Fibroblast of gingiva (primary cell): ENCODE measurements at regions not wholly inside any gene's neighbourhood (a gene's known extent, or its start where the extent isn't known, plus 50 kb on each side); places are given as distances from the start of the nearest gene placed in this dataset.

Experiments used
- DNase-seq: peaks from one replicate; pipeline ENCODE4 v3.0.0-alpha.2; 2011; ENCODE audit warnings: low read depth

DNA sequence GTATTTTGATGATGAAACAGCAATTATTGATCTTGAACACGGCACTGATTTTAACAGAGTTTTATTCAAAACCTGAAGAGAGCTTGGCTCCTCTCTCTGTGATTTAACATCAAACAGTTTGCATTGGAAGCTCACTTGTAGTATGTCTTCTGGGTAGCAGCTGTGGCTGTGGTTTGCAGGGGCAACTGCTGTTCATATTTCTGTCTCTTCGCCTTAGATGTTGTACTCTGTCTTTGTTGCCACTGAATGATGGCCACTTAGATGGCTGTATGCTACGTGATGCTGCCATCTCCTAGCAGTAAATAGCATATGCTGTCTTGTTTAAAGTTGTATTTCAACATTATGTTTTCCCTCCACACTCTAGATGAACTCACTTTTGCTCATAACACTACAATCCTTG is 1743.0 kb upstream of the TENM3 start:
- DNase-seq: no peak

DNA sequence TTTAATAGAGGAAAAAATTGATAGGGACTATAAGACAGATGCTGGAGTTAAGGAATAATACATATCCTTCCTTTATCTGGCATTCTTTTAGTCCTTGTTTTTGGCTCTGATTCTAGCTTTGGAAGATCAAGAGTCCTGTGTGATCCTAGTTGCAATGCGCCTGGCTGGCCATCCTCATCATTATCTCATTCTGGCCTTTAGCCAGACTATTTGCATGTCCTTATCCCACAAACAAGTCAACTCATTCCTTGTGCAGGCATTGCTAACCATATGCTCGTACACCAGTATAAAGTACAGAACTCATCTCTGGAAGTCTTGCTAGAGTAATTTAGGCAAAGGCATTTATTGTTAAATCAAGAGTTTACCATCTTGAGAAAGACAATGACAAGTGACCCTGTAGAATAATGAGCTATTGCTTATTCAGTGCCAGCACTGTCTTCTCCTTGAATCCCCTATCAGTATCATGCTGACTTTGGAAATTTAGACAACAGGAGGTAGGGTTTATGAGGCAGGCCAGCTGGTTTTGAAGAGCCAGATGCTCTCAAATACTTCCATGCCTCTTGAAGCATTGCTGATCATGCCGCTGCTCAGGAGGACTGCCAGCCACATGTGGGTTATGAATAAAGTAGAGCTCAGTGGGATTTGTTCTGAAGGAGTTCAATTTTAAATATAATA is 1730.3 kb upstream of the TENM3 start:
- DNase-seq: no peak

DNA sequence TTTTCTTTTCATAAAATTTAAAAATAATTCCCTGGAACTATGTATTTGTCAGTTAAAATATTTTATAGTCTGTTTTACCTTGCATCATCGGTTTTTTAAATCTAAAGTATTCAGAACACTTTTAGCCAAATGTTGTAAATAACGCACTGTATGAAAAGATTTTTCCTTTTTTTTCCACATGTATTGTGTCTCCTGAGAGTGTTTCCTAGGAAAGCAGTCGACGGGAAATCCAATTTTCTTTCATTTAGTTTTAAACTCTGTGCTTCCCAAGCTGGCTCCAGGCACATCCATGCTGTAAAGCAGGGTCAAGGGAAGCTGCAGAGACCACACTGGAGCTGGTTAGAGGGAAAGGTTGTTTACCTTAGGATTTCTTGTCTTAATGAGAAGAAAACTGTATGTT is 1724.3 kb upstream of the TENM3 start:
- no peak for DNase-seq

DNA sequence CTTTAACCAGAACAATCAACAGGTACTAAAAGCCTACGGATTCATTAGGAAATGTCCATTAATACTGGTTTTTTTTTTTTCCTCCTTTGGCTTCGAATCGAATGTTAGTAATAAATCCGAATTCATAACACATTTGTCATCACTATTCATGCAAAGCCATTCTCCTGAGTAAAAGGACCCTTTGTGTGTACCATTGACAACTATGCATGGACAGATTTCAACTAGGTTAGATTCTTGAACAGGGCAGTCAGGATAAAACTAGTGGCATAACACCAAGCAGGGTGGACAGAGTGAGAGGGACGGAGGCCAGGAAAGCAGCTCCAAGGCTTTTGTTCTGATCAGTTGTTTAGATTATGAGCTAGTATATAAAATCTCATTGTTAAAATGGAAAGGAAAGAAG is 1722.0 kb upstream of the TENM3 start:
- no peak for DNase-seq

DNA sequence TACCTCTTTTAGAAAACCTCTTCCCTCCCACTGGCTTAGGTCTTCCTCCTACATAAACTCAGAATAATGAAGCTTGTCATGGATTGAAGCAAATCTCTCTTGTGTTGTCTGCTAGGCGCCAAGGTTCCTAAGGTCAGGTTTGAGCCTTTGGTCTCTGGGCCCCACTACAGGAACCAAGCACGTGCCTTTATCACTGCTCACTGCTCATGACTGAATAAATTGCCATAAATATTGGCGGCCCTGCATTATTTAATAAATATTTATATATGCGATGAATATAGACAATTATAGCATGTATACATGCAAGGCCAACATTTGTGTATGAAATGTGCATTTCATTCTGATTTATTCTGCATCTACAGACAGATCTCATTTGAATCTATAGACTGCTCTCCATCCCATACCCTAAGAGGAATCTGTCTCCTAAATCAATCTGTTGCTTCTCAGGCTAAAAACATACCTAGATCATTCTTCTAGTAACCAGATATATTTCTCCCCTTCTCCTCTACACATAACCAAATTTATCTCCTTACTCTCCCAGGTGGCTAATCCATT is 1717.6 kb upstream of the TENM3 start:
- DNase-seq: no peak

DNA sequence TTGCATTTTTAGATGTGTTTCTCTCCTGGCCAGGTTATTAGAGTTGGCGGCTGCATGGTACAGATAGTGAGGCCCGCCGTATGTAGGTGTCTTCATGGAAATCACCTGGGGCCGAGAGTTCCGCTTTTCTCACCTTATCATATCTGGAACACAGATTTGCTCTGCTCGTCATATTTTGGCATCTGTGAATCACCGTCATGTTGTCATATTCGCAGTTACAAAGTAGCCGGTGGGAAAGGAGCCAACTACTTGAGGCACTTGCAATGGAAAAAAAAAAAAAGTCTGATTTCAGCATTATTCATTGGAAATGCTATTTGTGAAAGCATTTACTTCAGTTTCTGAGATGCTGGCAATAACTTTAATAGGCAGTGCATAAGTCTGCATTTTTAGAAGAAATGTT is 1715.2 kb upstream of the TENM3 start:
- no peak for DNase-seq

DNA sequence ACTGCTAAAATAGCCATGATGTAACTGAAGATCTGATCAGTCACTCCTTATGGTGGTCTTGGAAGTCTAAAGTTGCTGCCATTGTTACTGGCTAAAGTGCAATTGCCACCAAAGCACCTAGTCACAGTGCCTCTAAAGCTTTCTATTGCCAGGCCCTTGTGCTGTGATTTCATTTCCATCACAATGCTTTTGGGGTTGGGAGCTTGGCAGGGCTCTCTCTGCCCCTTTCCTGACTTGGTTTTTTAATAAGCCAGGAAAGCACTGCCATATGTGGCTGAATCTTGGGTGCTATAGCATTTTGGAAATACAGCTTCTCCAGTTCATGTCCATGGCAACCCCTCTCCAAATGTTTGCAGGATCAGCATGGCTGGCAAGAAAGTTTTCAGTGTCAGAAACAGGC is 1712.4 kb upstream of the TENM3 start:
- no peak for DNase-seq

DNA sequence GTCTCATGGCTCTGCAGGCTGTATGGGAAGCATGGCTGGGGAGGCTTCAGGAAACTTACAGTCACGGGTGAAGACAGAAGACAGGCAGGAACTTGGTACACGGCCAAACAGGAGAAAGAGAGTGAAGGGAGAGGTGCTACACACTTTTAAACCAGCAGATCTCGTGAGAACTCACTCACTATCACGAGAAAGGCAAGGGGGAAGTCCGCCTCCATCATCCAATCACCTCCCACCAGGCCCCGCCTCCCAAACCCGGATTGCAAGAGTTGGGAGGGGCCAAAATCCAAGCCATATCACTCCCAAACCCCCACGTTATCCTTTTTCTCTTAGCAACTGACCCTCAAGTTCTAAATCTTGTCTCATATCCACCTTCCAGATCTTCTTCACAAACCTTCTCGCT is 1710.5 kb upstream of the TENM3 start:
- no peak for DNase-seq

DNA sequence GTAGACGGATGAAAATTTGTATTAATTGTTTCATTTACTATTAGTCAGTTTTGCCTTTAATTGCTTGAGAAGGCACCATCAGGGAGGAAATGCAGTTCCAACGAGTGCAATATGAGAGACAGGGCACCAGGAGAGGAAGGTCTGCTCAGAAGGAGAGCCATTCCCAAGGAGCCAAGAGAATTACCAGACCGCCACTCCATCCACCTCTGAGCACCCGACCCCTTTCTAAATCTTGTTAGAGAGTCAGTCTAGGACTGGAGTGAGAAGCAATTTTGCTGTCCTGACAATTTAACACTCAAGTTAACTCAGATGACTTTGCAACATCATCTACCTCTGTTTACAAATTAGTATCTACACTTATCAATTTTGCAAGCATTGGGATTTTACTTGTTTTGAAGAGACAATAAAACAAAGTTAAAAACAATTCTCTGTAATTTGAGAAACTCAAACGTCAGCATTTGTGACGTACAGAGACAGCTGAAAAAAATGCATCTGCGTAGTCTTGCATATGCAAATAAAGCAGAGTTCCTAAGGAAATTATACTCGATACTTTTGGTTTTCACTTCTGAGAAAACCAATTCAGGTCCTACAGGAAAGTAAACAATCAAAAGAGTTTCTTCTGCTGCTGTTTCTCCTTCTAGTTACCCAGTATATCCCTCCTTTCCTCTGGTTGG is 1704.7 kb upstream of the TENM3 start:
- DNase-seq: no peak

DNA sequence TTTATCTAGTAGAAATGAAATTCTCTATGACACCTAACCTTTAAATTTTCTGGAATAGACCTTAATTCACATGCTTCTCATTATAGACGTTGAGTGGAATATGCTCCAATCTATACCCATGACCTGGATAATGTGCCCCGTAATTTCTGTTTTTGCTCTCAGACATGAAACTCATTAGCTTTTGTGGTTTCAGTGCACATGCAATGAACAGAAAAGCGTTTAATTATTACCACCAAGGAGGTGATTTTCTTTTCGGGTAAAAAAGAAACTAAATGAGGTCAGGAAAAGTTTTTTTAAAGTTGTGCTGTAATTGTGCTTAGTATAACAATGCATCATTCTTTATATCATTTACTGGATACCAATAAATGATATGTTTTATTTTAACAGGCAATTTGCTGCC is 1703.9 kb upstream of the TENM3 start:
- no peak for DNase-seq

DNA sequence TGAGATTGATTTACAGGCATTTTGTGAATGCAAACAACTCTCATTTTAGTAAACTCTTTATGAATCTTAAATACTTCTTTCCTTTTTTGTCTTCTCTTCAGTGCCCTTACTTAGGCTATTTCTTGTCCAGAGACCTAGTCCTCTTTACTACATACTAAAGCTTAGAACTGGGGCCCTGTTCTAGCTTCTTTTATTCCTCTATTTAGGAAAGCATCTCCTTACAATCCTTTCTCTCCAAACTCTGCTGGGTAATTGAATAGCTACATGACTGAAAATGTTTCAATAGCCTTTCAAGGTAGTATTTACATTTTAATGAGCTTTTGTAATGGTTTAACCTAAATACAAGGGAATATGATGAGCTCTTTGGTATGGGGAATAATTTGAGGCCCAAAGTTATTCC is 1701.5 kb upstream of the TENM3 start:
- DNase-seq: no peak

DNA sequence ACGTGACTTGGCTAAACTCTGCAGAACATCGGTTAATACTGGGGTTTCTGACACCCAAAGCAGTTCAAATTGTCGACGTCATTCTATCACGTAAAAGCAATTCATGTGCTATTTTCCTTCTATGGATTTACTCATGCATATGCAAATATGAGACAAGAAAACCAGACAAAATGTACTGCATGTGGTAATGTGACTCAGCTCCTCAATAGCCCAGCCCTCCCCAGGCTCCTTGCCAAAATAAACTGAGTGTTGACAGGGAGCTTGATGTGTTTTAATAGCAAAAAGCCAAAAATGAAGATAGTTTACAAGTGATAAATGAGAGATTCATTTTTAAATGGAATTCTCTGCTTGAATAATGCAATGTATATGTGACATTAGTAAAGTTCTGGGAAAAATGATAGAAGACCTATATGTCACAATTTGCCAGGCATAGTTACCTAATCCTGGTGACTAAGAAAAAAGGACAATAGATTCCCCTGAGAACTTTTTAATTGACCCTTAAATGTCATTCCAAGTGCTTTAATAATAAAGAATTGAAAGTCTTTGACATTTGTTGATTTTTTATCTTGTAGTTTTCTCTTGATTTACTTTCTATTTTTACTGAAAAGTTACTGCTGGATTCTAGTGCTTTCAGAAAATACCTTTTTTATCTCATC is 1700.6 kb upstream of the TENM3 start:
- DNase-seq: no peak

DNA sequence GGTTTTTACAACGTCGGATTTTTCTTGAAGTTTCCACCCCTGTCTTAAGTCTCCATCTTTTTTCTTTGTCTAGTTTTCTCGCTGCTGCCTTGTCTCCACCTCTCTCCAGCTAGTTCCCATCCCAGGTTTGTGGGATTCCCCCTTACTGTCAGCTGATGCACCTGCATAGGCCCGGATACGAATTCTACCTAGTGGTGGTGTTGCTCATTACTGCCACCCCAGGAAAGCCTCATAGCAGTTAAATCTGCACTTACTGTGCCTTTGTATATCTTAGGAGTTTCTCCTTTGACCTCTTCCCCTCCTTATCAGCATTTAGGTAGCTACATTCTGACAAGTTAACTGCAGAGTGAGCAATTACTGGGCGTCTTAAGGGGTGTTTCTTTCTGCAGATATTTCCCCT is 1693.1 kb upstream of the TENM3 start:
- DNase-seq: no peak

DNA sequence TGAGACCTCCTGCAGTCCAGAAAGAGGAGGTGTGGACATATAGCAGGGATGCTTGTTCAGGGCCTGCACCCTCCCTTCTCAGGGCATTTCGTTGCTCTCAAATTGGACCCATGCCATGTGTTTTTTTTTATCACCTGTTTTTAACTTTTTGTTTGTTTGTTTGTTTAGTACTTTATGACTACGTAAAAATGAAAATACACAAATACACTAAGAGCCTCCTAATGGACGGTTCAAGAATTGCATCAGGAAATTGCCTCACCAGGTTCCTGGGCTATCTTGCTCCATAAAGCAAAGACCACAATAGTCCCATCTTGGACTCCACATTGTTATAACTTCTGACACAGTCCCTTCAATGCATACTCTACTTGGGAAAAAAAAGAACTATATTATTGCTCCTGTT is 1685.9 kb upstream of the TENM3 start:
- DNase-seq: no peak

DNA sequence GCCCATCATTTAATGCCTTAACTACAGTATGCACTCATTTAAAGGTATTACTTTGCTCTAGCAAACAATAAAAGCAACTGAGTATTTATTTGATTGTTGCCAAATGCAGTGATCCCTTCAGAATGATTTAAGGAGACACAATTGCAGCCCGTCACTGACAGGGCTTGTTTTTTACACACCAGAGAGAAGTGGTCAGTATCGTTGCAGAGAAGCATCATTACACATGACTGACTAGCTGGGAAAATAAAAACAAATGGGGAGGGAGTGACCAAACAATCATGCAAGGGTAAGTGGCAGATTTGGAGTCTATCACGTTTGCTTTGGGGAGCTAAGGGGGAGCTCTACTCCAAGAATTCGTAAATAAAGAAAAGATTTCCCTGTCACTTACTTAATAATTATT is 1685.3 kb upstream of the TENM3 start:
- no peak for DNase-seq

DNA sequence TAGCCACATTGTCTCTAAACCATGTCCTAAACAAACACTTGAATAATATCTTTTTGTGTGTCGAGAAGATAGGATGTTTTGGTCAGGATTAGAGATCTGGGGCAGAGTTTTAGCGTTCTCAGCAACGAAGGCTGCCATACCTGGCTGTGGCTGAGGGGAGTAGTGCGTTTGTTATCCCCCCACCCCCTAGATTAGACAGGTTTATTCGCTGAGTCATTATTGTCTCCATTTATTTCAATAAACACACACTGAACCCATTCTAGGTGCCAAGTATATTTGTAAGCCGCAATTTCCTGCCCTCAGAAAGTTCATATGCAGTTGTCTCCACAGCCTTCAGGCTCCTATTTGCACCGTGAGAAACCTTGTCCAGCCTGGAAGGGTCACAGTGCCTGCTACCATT is 1684.8 kb upstream of the TENM3 start:
- no peak for DNase-seq

DNA sequence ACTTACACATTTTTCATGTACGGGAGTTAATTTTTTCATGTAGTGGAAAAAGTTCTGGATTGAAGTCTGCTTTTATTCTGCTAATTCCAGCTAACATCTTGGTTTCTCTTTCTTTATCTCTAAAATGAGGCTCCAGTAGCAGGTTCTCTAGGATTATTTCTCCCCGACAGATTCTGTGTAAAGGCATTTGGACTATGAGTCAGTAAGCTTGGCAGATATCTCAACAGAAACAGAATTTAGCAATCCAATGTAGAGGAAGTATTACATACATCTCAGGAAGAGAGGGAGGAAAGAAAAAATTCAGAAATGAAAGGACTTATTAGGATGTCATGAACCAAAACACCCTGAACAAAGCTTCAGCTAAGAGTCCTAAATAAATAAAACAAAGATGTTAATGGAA is 1682.3 kb upstream of the TENM3 start:
- no peak for DNase-seq

DNA sequence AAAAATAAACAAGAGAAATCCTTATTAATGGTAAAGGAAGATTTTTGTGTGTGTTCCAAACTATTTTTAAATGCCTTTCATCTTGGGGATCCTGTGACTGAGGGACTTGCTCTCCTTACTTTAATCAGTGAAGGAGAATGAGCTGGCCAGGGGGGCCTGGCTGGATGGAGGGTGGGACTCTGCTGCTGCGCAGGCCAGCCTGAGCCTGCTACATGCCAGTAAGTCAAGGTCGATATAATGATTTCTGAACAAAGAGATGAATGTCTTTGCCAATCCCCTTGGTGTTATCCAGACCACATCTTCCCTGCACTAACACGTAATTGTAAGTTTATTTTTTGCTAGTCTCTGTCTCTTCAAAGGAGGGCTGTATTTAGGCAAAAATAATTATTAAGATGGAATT is 1679.2 kb upstream of the TENM3 start:
- no peak for DNase-seq

DNA sequence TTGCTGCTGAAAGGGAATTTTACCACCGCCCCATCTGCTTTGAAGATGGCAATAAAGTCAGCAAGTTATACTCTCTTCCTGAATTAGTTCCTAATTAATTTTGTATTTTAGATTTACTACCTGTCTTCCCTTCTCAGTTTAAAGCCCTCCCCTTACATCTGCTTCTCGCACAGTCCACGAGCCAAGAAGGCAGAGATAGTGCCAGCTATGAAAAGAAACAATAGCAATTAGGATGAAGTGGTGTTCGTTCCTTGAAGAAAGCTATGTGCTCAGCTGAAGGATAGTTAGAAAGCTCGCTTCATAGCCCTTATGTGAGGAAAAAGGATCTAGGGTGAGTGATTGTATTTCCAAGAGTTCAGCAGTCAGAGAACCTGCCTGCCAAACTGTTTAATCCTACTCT is 1678.8 kb upstream of the TENM3 start:
- no peak for DNase-seq

DNA sequence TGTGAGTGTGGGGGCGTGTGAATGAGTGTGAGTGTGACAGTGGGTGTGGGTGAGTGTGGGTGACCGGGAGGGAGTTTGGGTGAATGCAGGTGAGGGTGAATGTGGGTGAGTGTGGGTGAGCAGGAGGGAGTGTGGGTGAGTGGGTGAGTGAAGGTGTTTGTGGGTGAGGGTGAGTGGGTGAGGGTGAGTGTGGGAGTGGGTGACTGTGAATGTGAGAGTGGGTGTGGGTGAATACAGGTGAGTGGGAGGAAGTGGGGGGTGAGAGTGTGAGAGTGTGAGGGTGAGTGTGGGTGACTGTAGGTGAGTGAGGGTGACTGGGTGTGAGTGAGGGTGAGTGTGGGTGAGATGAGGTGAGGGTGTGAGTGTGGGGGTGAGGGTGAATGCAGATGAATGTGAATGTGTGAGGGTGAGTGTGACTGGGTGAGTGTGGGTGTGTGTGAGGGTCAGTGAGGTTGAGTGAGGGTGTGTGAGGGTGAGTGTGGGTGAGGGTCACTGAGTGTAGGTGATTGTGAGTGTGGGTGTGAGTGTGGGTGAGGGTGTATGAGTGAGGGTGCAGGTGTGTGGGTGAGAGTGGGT is 1677.3 kb upstream of the TENM3 start:
- no peak for DNase-seq

DNA sequence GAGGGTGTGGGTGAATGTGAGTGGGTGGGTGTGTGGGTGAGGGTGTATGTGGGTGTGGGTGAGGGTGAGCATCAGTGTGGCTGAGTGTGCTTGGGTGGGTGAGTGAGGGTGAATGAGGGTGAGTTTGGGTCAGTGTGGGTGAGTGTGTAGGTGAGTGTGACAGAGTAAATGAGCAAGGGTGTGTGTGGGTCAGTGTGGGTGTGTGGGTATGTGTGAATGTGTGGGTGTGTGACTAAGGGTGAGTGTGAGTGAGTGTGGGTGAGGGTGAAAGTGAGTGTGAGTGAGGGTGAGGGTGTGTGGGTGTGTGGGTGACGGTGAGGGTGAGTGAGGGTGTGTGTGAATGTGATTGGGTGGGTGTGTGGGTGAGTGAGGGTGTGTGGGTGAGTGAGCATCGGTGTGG is 1676.7 kb upstream of the TENM3 start:
- no peak for DNase-seq

DNA sequence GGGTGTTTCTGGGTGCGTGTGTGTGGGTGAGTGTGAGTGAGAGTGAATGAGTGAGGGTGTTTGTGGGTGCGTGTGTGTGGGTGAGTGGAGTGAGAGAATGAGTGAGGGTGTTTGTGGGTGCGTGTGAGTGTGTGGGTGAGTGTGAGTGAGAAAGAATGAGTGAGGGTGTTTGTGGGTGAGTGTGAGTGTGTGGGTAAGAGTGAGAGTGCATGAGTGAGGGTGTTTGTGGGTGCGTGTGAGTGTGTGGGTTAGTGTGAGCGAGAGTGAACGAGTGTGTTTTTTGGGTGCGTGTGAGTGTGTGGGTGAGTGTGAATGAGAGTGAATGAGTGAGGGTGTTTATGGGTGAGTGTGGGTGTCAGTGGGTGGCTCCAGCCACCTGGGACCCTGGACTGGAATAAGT is 1676.1 kb upstream of the TENM3 start:
- no peak for DNase-seq

DNA sequence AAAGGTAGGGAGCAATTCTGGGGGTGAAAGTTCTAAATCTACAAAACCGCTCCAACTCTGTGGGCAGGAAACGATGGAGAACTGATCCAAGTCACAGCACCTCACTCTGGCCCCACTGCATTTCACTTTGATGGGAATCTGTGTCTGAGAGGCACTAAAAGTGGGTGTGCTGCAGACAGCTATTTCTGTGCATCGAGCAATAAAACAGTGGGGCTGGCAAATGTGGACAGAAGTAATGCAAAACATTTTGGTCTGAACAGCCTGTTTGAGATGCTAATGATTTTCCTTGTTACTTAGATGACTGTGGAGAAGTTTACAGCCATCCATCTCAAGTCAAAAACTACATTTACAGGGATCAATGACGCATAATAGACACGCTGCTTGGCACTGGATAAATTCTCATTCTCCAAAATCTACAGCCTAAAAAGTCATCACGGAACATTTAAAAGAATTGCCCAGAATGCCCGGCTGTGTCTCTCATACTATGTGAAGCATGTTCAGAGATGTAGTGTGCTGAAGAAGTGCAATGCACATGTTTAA is 1671.6 kb upstream of the TENM3 start:
- DNase-seq: no peak
